ENCODE measurements at regions not wholly inside any gene's neighbourhood (a gene's known extent, or its start where the extent isn't known, plus 50 kb on each side); places are given as distances from the start of the nearest gene placed in this dataset.

DNA sequence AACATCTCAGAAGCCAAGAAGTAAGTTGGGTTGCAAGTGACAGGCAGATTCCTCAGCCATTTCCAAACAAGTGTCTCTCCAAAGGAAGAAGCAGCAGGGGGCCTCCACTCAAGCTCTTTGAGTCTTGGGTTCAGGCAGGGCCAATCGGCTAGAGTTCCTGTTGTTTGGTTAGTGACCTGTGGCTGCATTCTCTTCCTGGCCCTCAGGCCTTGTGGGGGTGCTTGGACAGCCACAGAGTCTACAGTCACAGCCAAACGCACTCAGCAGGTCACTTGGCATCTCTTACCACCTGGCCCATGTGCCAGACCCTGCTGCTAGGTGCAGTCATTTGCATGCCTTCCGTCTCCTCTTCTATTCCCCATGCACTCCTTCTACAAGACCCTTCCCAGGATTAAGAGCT is 353.9 kb downstream of the GRIN2B start:
- CTCF ChIA-PET: no interaction called here
- Histone ChIP-seq H3K9me3 (ENCODE audit: control insufficient read depth, insufficient read depth, low read depth, low read length) (no peaks in the 10 kb centered on the region), H3K4me3 (ENCODE audit: low read depth in 2 of 2, low read length in 2 of 2) (no peak overlapping the region), H3K36me3 (ENCODE audit: control insufficient read depth, insufficient read depth, low read length) (no peaks in the 10 kb centered on the region), H3K4me1 (ENCODE audit: control insufficient read depth, insufficient read depth, low read length) (no peaks in the 10 kb centered on the region), H3K27me3 (ENCODE audit: control insufficient read depth, insufficient read depth, low read length) (no peaks in the 10 kb centered on the region; the same call in none of the 2 replicates), H3K27ac (ENCODE audit: low read length) (no peak overlapping the region)
- DNase-seq (ENCODE audit: low read depth, low spot score) (no peak), ATAC-seq (no peak)
- intact Hi-C loops (cut with micrococcal nuclease; ENCODE audit: unreplicated experiment) (no loop called here), in situ Hi-C loops (cut with HindIII; ENCODE audit: low pct_unique_long_range_greater_than_20kb, low sequenced_read_pairs) (no loop called here)
- BruUV-seq (replicated peaks): no TSS peak
- POLR2A ChIA-PET: no interaction called here
- TF ChIP-seq REST (IDR thresholded peaks at IDR 0.05; ENCODE audit: insufficient read depth in 1 of 2, low read depth in 2 of 2, low read length in 1 of 2) (no peak), TCF7L2 (IDR thresholded peaks at IDR 0.05; ENCODE audit: low read depth, low read length) (no peak), SIN3A (IDR thresholded peaks at IDR 0.05; ENCODE audit: borderline replicate concordance, insufficient read depth, low read depth, low read length) (no peak), POLR2AphosphoS5 (IDR thresholded peaks at IDR 0.05; ENCODE audit: low read depth, low read length) (no peak), CTCF (IDR thresholded peaks at IDR 0.05) (no peak)

DNA sequence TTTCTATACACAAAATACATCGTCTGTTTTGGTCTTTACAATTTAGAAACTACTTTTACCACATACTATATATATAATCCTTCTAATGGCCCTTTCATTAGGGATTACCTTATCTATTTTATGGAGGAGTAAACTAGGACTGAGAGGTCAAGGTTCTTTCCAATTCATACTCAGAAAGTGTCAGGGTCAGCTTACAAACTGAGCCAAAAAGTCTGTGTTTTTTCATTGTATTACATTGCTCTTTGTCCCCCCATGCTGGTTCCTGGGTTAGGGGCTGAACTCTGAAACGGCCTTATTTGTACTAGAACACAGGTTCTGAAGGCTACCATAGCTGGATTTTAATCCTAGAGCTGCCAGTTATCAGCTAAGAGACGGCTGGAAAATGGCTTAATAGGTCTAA is 368.1 kb downstream of the GRIN2B start:
- CTCF ChIA-PET: no interaction called here
- Histone ChIP-seq H3K4me1 (ENCODE audit: control insufficient read depth, insufficient read depth, low read length) (no peaks in the 10 kb centered on the region), H3K9me3 (ENCODE audit: control insufficient read depth, insufficient read depth, low read depth, low read length) (no peaks in the 10 kb centered on the region), H3K27ac (ENCODE audit: low read length) (no peak overlapping the region), H3K27me3 (ENCODE audit: control insufficient read depth, insufficient read depth, low read length) (no peaks in the 10 kb centered on the region), H3K36me3 (ENCODE audit: control insufficient read depth, insufficient read depth, low read length) (no peaks in the 10 kb centered on the region), H3K4me3 (ENCODE audit: low read depth in 2 of 2, low read length in 2 of 2) (no peak overlapping the region)
- POLR2A ChIA-PET: no interaction called here
- DNase-seq (ENCODE audit: low read depth, low spot score) (no peak), ATAC-seq (no peak)
- TF ChIP-seq POLR2AphosphoS5 (IDR thresholded peaks at IDR 0.05; ENCODE audit: low read depth, low read length) (no peak), REST (IDR thresholded peaks at IDR 0.05; ENCODE audit: insufficient read depth in 1 of 2, low read depth in 2 of 2, low read length in 1 of 2) (no peak), CTCF (IDR thresholded peaks at IDR 0.05) (no peak), TCF7L2 (IDR thresholded peaks at IDR 0.05; ENCODE audit: low read depth, low read length) (no peak), SIN3A (IDR thresholded peaks at IDR 0.05; ENCODE audit: borderline replicate concordance, insufficient read depth, low read depth, low read length) (no peak)
- no TSS peak for BruUV-seq (replicated peaks)
- in situ Hi-C loops (cut with HindIII; ENCODE audit: low pct_unique_long_range_greater_than_20kb, low sequenced_read_pairs) (no loop called here), intact Hi-C loops (cut with micrococcal nuclease; ENCODE audit: unreplicated experiment) (no loop called here)

Data from Panc1 (cell line).